Kidney epithelial cell (primary cell): ENCODE measurements at regions not wholly inside any gene's neighbourhood (a gene's known extent, or its start where the extent isn't known, plus 50 kb on each side); places are given as distances from the start of the nearest gene placed in this dataset.

Experiments
- DNase-seq: peaks from one replicate; pipeline ENCODE4 v3.0.0-alpha.2; 2010; ENCODE audit warnings: low read depth
- H3K27me3 ChIP-seq: 2 replicates; pipeline ENCODE4 v1.6.0; 2011; ENCODE audit warnings: low read length; ENCODE audit not compliant: control insufficient read depth, insufficient read depth
- H3K36me3 ChIP-seq: 2 replicates; pipeline ENCODE4 v1.5.1; 2011; ENCODE audit warnings: low read length; ENCODE audit not compliant: control insufficient read depth, insufficient read depth
- H3K4me3 ChIP-seq: 2 replicates; pipeline ENCODE4 v1.5.1; 2011; ENCODE audit warnings: low read depth, mild to moderate bottlenecking, control low read depth, low read length
- CTCF ChIP-seq: IDR thresholded peaks from 2 replicates; pipeline ENCODE4 v1.5.1; 2011; ENCODE audit warnings: mild to moderate bottlenecking, moderate library complexity, low read length, control low read depth, inconsistent platforms; ENCODE audit not compliant: insufficient read depth, poor library complexity, severe bottlenecking

DNA sequence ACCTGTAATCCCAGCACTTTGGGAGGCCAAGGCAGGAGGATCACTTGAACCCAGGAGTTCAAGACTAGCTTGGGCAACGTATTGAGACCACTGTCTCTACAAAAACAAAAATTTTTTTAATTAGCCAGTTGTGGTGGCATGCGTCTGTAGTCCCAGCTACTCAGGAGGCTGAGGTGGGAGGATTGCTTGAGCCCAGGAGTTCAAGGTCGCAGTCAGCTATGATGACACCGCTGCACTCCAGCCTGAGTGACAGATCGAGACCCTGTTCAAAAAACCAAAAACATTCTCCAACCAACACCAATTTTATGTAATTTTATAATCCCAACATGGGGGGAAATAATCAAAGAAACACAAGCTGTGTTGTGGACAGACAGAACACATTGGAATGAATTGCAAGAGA is 54.6 kb upstream of the TNRC6A start:
- Histone ChIP-seq H3K27me3 (no peaks in the 10 kb centered on the region), H3K36me3 (no peaks in the 10 kb centered on the region), H3K4me3 (no peak overlapping the region)
- no peak for DNase-seq
- no peak for TF ChIP-seq CTCF

DNA sequence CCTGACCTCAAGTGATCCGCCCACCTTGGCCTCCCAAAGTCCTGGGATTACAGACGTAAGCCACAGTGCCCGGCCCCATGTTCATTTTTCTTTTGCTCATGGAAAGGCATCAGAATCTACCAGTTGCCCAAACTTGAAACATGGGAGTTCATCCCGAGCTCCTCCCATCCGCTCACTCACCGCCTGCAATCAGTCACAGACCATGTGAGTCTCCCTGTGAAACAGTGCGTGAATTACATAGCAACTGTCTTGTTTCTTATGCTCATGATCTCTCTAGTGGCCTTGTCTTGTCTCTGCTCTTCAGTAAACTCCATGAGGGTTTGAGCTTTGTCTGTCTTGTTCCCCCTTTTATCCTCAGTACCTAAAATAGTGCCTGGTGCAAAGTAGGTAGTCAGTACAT is 52.1 kb upstream of the TNRC6A start:
- no peaks in the 10 kb centered on the region for H3K27me3 ChIP-seq
- no peaks in the 10 kb centered on the region for H3K36me3 ChIP-seq
- no peak overlapping the region for H3K4me3 ChIP-seq
- no peak for DNase-seq
- TF ChIP-seq CTCF, result no peak
